MCF 10A (cell line): ENCODE measurements at regions not wholly inside any gene's neighbourhood (a gene's known extent, or its start where the extent isn't known, plus 50 kb on each side); places are given as distances from the start of the nearest gene placed in this dataset.

ENCODE experiments used
- BruUV-seq: library from RNA; stranded (reverse); fragments of 400-500 nt; replicated peaks from 2 replicates; lab custom pipeline; 2021; lab: Mats Ljungman, UMichigan
- CTCF ChIA-PET: fragments of 300-600 bp; sonication (Branson Sonifier 250); formaldehyde crosslinking; extraction: SDS; loops from one replicate; lab custom pipeline; 2021; ENCODE audit warnings: antibody characterized with exemption, inconsistent platforms; lab: Yijun Ruan, JAX
- POLR2A ChIA-PET: fragments of 300-600, 350-650 bp; sonication (Branson Sonifier 250); formaldehyde crosslinking; extraction: SDS; loops from one replicate; lab custom pipeline; 2020; ENCODE audit warnings: antibody characterized with exemption, inconsistent platforms; lab: Yijun Ruan, JAX
- DNase-seq: peaks from one replicate; pipeline ENCODE4 v3.0.0-alpha.2; 2018; ENCODE audit not compliant: unreplicated experiment
- H3K27ac Mint-ChIP-seq: one replicate; pipeline ENCODE4 v1.8.0; 2022; ENCODE audit warnings: mild to moderate bottlenecking, low read depth, mixed read lengths; ENCODE audit not compliant: unreplicated experiment
- H3K27me3 Mint-ChIP-seq: one replicate; pipeline ENCODE4 v1.8.0; 2022; ENCODE audit warnings: mixed read lengths; ENCODE audit not compliant: insufficient read depth, unreplicated experiment
- H3K36me3 Mint-ChIP-seq: one replicate; pipeline ENCODE4 v1.8.0; 2022; ENCODE audit warnings: mild to moderate bottlenecking, moderate library complexity, mixed read lengths; ENCODE audit not compliant: insufficient read depth, unreplicated experiment
- H3K4me1 Mint-ChIP-seq: one replicate; pipeline ENCODE4 v1.8.0; 2022; ENCODE audit warnings: mixed read lengths; ENCODE audit not compliant: insufficient read depth, unreplicated experiment
- H3K4me3 Mint-ChIP-seq: one replicate; pipeline ENCODE4 v1.8.0; 2022; ENCODE audit warnings: mild to moderate bottlenecking, moderate library complexity, mixed read lengths; ENCODE audit not compliant: unreplicated experiment
- H3K9me3 Mint-ChIP-seq: one replicate; pipeline ENCODE4 v1.8.0; 2022; ENCODE audit warnings: mixed read lengths; ENCODE audit not compliant: unreplicated experiment
- CTCF ChIP-seq: fragments of 200-600 bp; IDR thresholded peaks from one replicate; pipeline ENCODE4 v1.8.0; 2022; ENCODE audit warnings: antibody characterized with exemption, mild to moderate bottlenecking; ENCODE audit not compliant: unreplicated experiment
- intact Hi-C: fragments of 100-400 bp; cut with micrococcal nuclease; formaldehyde crosslinking; loops from 2 replicates; pipeline ENCODE4 v1.14.1; 2022

- peaks cover 57% of the 10 kb centered on the region for H3K4me1 Mint-ChIP-seq
- DNase-seq = no peak
- H3K27ac Mint-ChIP-seq = no peak overlapping the region
- TF ChIP-seq CTCF = no peak
- BruUV-seq = no TSS peak
- intact Hi-C loops = loop anchor here (2.0 kb wide), 1 partner anchor 29 kb away; no protein-coding TSS in a partner anchor
- no peak overlapping the region for H3K4me3 Mint-ChIP-seq
- no peaks in the 10 kb centered on the region for H3K27me3 Mint-ChIP-seq
- no peaks in the 10 kb centered on the region for H3K9me3 Mint-ChIP-seq
- CTCF ChIA-PET = interaction anchor here (0.6 to 26.1 kb wide), 11 partner anchors 12 to 214 kb away, joined by 3 to 1242 read pairs (median 10); no protein-coding TSS in a partner anchor
- no peaks in the 10 kb centered on the region for H3K36me3 Mint-ChIP-seq
- POLR2A ChIA-PET = interaction anchor here (0.6 to 38.6 kb wide), 7 partner anchors 11 to 828 kb away, joined by 3 to 6956 read pairs (median 200); no protein-coding TSS in a partner anchor
Observed at GRCh38 chr1:209417761-209418160, 165.8 kb upstream of the CAMK1G start.

DNA sequence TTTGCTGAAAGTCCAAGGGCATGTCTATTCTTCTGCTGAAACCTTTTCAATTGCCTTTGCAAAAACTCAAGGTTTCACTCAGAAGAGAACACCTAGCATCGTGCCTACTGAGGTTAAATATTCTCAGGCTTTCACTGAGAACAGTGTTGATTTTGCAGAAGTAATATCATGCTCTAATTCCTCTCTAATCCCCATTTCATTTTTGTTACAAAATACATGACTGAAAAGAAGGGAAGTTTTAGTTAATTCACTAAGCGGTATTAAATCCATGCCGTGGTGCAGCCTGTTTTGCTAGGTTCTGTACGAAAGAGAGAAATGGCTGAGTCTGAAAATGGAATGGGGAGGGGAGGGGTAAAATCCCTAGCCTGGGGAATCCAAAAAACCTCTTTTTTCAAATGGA is 163.2 kb upstream of the CAMK1G start:
- BruUV-seq = no TSS peak
- Mint-ChIP-seq H3K27me3 (no peaks in the 10 kb centered on the region), H3K27ac (no peak overlapping the region), H3K36me3 (no peaks in the 10 kb centered on the region), H3K4me1 (peaks cover 42% of the 10 kb centered on the region), H3K4me3 (no peak overlapping the region), H3K9me3 (no peaks in the 10 kb centered on the region)
- TF ChIP-seq CTCF = no peak
- DNase-seq = no peak
- intact Hi-C loops = no loop called here
- ChIA-PET CTCF (interaction anchor here (26.1 kb wide), 1 partner anchor 50 kb away, joined by 1242 read pairs; no protein-coding TSS in a partner anchor), POLR2A (interaction anchor here (20.2 to 38.6 kb wide), 4 partner anchors 7 to 50 kb away, joined by 596 to 6956 read pairs (median 2930); no protein-coding TSS in a partner anchor)

DNA sequence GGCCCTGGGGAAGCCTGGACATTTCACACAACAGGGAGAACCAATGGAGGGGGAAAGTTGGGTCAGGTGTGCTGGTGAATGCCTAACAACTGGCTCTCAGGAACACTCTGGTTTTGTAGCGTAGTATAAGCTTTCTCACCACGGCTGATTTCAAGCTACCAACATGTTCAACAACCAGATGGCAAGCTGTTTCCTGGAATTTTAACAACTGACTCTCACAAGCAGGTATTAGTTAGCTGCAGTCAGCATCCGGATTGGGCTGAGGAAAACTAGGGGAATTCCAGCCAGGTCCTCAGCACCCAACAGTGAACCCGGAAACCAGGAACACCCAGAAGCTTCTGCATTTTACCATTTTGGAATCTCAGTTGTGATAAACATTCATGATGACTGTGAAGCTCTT is 162.3 kb upstream of the CAMK1G start:
- ChIA-PET CTCF (interaction anchor here (0.9 to 26.1 kb wide), 8 partner anchors 11 to 769 kb away, joined by 3 to 1242 read pairs (median 9); no protein-coding TSS in a partner anchor), POLR2A (interaction anchor here (0.7 to 38.6 kb wide), 7 partner anchors 8 to 351 kb away, joined by 3 to 6956 read pairs (median 596); no protein-coding TSS in a partner anchor)
- no TSS peak for BruUV-seq
- peaks cover 33% of the 10 kb centered on the region for H3K4me1 Mint-ChIP-seq
- no peaks in the 10 kb centered on the region for H3K9me3 Mint-ChIP-seq
- TF ChIP-seq CTCF = no peak
- H3K4me3 Mint-ChIP-seq = no peak overlapping the region
- no peaks in the 10 kb centered on the region for H3K36me3 Mint-ChIP-seq
- H3K27ac Mint-ChIP-seq = peak overlapping the region; percentile 9
- H3K27me3 Mint-ChIP-seq = no peaks in the 10 kb centered on the region
- no peak for DNase-seq
- intact Hi-C loops = no loop called here

DNA sequence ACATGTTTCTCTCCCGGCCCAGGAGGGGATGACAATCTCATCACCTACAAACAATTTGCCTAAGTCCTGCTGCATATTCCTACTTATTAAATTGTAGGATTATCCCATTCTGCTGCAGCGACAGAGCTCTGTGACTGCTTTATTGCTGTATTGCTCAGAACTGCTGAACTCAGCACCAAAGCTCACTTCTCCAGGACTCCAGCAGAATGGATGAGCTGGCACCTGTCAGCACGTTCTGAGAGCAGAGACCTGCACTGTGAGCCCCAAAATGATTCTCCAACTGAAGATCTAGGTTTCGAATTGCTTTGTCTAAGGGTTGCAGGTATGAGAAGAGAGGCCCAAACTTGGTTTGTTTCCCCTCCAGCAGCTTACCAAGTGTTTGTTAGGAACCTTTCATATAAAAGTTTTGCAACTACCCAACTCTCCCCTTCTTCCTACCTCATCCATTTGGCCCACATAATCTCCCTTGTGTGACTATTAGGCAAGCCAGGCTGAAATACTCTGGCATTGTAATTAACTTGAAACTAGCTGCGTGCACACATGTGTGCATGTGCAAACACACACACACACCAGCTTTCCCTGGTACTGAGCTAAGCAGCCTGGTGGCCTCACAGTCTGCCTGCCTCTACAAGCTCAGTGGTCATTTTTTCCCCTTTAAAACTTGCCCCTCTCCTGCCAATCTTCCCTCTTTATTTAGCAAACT is 161.4 kb upstream of the CAMK1G start:
- H3K9me3 Mint-ChIP-seq = no peaks in the 10 kb centered on the region
- no peaks in the 10 kb centered on the region for H3K27me3 Mint-ChIP-seq
- ChIA-PET CTCF (interaction anchor here (0.6 to 26.1 kb wide), 10 partner anchors 12 to 770 kb away, joined by 3 to 1242 read pairs (median 6); no protein-coding TSS in a partner anchor), POLR2A (interaction anchor here (0.7 to 38.6 kb wide), 10 partner anchors 7 to 234 kb away, joined by 3 to 6956 read pairs (median 6); no protein-coding TSS in a partner anchor)
- DNase-seq = no peak
- BruUV-seq = no TSS peak
- peaks cover 5% of the 10 kb centered on the region for H3K36me3 Mint-ChIP-seq
- intact Hi-C loops = no loop called here
- peaks cover 28% of the 10 kb centered on the region for H3K4me1 Mint-ChIP-seq
- H3K27ac Mint-ChIP-seq = no peak overlapping the region
- no peak for TF ChIP-seq CTCF
- H3K4me3 Mint-ChIP-seq = no peak overlapping the region
